Hepatocyte (in vitro differentiated cells): ENCODE measurements at regions not wholly inside any gene's neighbourhood (a gene's known extent, or its start where the extent isn't known, plus 50 kb on each side); places are given as distances from the start of the nearest gene placed in this dataset.

Experiments used
- DNase-seq: peaks from one replicate; pipeline ENCODE4 v3.0.0-alpha.2; 2016; ENCODE audit warnings: low spot score
- H2AFZ ChIP-seq: fragments of 200-600 bp; sonication (generic); 2 replicates; pipeline ENCODE4 v1.6.0; 2016; ENCODE audit warnings: antibody characterized with exemption, mild to moderate bottlenecking
- H3K27ac ChIP-seq: fragments of 200-600 bp; sonication (generic); 2 replicates; pipeline ENCODE4 v1.5.1; 2016; ENCODE audit warnings: mild to moderate bottlenecking
- H3K27me3 ChIP-seq: fragments of 200-600 bp; sonication (generic); 2 replicates; pipeline ENCODE4 v1.6.1; 2016
- H3K36me3 ChIP-seq: fragments of 200-600 bp; sonication (generic); replicated peaks from 2 replicates; pipeline ENCODE4 v1.5.1; 2016; ENCODE audit warnings: low read depth; ENCODE audit not compliant: insufficient read depth
- H3K4me1 ChIP-seq: fragments of 200-600 bp; sonication (generic); 2 replicates; pipeline ENCODE4 v1.5.1; 2016; ENCODE audit warnings: mild to moderate bottlenecking, moderate library complexity; ENCODE audit not compliant: insufficient read depth
- H3K4me2 ChIP-seq: fragments of 200-600 bp; sonication (generic); 2 replicates; pipeline ENCODE4 v1.6.0; 2016
- H3K4me3 ChIP-seq: fragments of 200-600 bp; sonication (generic); 2 replicates; pipeline ENCODE4 v1.5.1; 2016; ENCODE audit warnings: mild to moderate bottlenecking
- H3K79me2 ChIP-seq: fragments of 200-600 bp; sonication (generic); 2 replicates; pipeline ENCODE4 v1.6.0; 2017; ENCODE audit warnings: mild to moderate bottlenecking
- H3K9me2 ChIP-seq: fragments of 200-600 bp; sonication (generic); replicated peaks from 2 replicates; pipeline ENCODE4 v1.6.0; 2017; ENCODE audit warnings: mild to moderate bottlenecking; ENCODE audit not compliant: insufficient read depth
- H3K9me3 ChIP-seq: fragments of 200-600 bp; sonication (generic); 2 replicates; pipeline ENCODE4 v1.5.1; 2016; ENCODE audit warnings: low read depth, mild to moderate bottlenecking
- H4K20me1 ChIP-seq: fragments of 200-600 bp; sonication (generic); 2 replicates; pipeline ENCODE4 v1.6.0; 2016; ENCODE audit warnings: mild to moderate bottlenecking; ENCODE audit not compliant: insufficient read depth, poor library complexity, severe bottlenecking
- CTCF ChIP-seq: fragments of 200-600 bp; sonication (generic); IDR thresholded peaks from 2 replicates; pipeline ENCODE4 v1.5.1; 2016; ENCODE audit warnings: antibody characterized with exemption, mild to moderate bottlenecking; ENCODE audit not compliant: poor library complexity
- EZH2 ChIP-seq: fragments of 200-600 bp; sonication (generic); IDR thresholded peaks from 2 replicates; pipeline ENCODE4 v1.6.1; 2016; ENCODE audit warnings: antibody characterized with exemption, mild to moderate bottlenecking, borderline replicate concordance
- EZH2phosphoT487 ChIP-seq: fragments of 200-600 bp; sonication (generic); IDR thresholded peaks from one replicate; pipeline ENCODE4 v1.6.1; 2018; ENCODE audit warnings: antibody characterized with exemption, mild to moderate bottlenecking, low read depth, moderate library complexity; ENCODE audit not compliant: unreplicated experiment, severe bottlenecking
- WGBS: methylation state at CpG from one replicate; pipeline ENCODE4 v1.1.6; 2016; ENCODE audit warnings: low lambda C conversion rate; ENCODE audit errors: missing lambda C conversion rate; 5-methylcytosine and 5-hydroxymethylcytosine counted together

- TF ChIP-seq EZH2phosphoT487, result no peak
- no peak for TF ChIP-seq CTCF
- TF ChIP-seq EZH2, result no peak
Measured at GRCh38 chr7:153808117-153808516, 244.1 kb upstream of the DPP6 start.

GRCh38 chr7:153829525-153829924 lies 222.7 kb upstream of the DPP6 start:
- H3K79me2 ChIP-seq, result no peaks in the 10 kb centered on the region
- H4K20me1 ChIP-seq, result no peaks in the 10 kb centered on the region

More at GRCh38 chr7:153808117-153808516, 244.1 kb upstream of the DPP6 start:
- Histone ChIP-seq H3K36me3 (no peaks in the 10 kb centered on the region), H3K9me2 (no peaks in the 10 kb centered on the region), H3K4me3 (no peak overlapping the region), H3K79me2 (no peaks in the 10 kb centered on the region), H3K9me3 (no peaks in the 10 kb centered on the region), H3K27ac (no peak overlapping the region), H3K4me2 (no peak overlapping the region), H2AFZ (no peak overlapping the region), H3K27me3 (no peaks in the 10 kb centered on the region), H3K4me1 (no peaks in the 10 kb centered on the region), H4K20me1 (no peaks in the 10 kb centered on the region)
- DNase-seq, result no peak
- WGBS, result 90% methylated on average over 12 of the region's 12 CpGs

GRCh38 chr7:153832160-153832559 lies 220.0 kb upstream of the DPP6 start:
- H3K36me3 ChIP-seq, result no peaks in the 10 kb centered on the region
- no peak overlapping the region for H3K4me2 ChIP-seq
- 79% methylated on average over 4 of the region's 4 CpGs for WGBS
- no peaks in the 10 kb centered on the region for H4K20me1 ChIP-seq
- no peak overlapping the region for H3K4me3 ChIP-seq
- DNase-seq, result no peak
- H2AFZ ChIP-seq, result no peak overlapping the region
- no peaks in the 10 kb centered on the region for H3K79me2 ChIP-seq
- TF ChIP-seq CTCF, result no peak
- H3K27me3 ChIP-seq, result no peaks in the 10 kb centered on the region
- no peaks in the 10 kb centered on the region for H3K9me2 ChIP-seq
- H3K27ac ChIP-seq, result no peak overlapping the region
- H3K4me1 ChIP-seq, result no peaks in the 10 kb centered on the region
- H3K9me3 ChIP-seq, result no peaks in the 10 kb centered on the region

More at GRCh38 chr7:153829525-153829924, 222.7 kb upstream of the DPP6 start:
- Histone ChIP-seq H3K36me3 (no peaks in the 10 kb centered on the region), H2AFZ (no peak overlapping the region), H3K4me1 (no peaks in the 10 kb centered on the region), H3K4me3 (no peak overlapping the region), H3K9me3 (no peaks in the 10 kb centered on the region), H3K27me3 (no peaks in the 10 kb centered on the region), H3K9me2 (no peaks in the 10 kb centered on the region), H3K27ac (no peak overlapping the region), H3K4me2 (no peak overlapping the region)
- 77% methylated on average over 9 of the region's 9 CpGs for WGBS
- no peak for DNase-seq
- TF ChIP-seq EZH2 (no peak), CTCF (no peak), EZH2phosphoT487 (no peak)

GRCh38 chr7:153835103-153835502 lies 217.1 kb upstream of the DPP6 start:
- H2AFZ ChIP-seq, result no peak overlapping the region
- H3K9me3 ChIP-seq, result no peaks in the 10 kb centered on the region
- DNase-seq, result no peak
- no peaks in the 10 kb centered on the region for H3K36me3 ChIP-seq
- no peaks in the 10 kb centered on the region for H4K20me1 ChIP-seq
- WGBS, result 57% methylated on average over 4 of the region's 4 CpGs
- H3K27ac ChIP-seq, result no peak overlapping the region
- H3K4me1 ChIP-seq, result no peaks in the 10 kb centered on the region
- H3K79me2 ChIP-seq, result no peaks in the 10 kb centered on the region
- no peaks in the 10 kb centered on the region for H3K27me3 ChIP-seq
- no peak overlapping the region for H3K4me2 ChIP-seq
- H3K9me2 ChIP-seq, result no peaks in the 10 kb centered on the region
- no peak for TF ChIP-seq EZH2
- TF ChIP-seq EZH2phosphoT487, result no peak
- TF ChIP-seq CTCF, result no peak
- H3K4me3 ChIP-seq, result no peak overlapping the region
